ENCODE measurements at regions not wholly inside any gene's neighbourhood (a gene's known extent, or its start where the extent isn't known, plus 50 kb on each side); places are given as distances from the start of the nearest gene placed in this dataset.

GRCh38 chr10:8128511-8128910, 74.0 kb downstream of the GATA3 start:
- TF ChIP-seq, protein P1, sequence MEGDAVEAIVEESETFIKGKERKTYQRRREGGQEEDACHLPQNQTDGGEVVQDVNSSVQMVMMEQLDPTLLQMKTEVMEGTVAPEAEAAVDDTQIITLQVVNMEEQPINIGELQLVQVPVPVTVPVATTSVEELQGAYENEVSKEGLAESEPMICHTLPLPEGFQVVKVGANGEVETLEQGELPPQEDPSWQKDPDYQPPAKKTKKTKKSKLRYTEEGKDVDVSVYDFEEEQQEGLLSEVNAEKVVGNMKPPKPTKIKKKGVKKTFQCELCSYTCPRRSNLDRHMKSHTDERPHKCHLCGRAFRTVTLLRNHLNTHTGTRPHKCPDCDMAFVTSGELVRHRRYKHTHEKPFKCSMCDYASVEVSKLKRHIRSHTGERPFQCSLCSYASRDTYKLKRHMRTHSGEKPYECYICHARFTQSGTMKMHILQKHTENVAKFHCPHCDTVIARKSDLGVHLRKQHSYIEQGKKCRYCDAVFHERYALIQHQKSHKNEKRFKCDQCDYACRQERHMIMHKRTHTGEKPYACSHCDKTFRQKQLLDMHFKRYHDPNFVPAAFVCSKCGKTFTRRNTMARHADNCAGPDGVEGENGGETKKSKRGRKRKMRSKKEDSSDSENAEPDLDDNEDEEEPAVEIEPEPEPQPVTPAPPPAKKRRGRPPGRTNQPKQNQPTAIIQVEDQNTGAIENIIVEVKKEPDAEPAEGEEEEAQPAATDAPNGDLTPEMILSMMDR (IDR thresholded peaks at IDR 0.05; ENCODE audit: insufficient read depth, low read depth, low read length) = no peak
- no peak for DNase-seq (ENCODE audit: low read depth)
- no peak overlapping the region for H3K4me3 ChIP-seq (ENCODE audit: low read depth, low read length)

GRCh38 chr10:8129438-8129837, 75.0 kb downstream of the GATA3 start:
- no peak for DNase-seq (ENCODE audit: low read depth)
- TF ChIP-seq, protein P1 (IDR thresholded peaks at IDR 0.05; ENCODE audit: insufficient read depth, low read depth, low read length) = no peak
- no peak overlapping the region for H3K4me3 ChIP-seq (ENCODE audit: low read depth, low read length)

DNA sequence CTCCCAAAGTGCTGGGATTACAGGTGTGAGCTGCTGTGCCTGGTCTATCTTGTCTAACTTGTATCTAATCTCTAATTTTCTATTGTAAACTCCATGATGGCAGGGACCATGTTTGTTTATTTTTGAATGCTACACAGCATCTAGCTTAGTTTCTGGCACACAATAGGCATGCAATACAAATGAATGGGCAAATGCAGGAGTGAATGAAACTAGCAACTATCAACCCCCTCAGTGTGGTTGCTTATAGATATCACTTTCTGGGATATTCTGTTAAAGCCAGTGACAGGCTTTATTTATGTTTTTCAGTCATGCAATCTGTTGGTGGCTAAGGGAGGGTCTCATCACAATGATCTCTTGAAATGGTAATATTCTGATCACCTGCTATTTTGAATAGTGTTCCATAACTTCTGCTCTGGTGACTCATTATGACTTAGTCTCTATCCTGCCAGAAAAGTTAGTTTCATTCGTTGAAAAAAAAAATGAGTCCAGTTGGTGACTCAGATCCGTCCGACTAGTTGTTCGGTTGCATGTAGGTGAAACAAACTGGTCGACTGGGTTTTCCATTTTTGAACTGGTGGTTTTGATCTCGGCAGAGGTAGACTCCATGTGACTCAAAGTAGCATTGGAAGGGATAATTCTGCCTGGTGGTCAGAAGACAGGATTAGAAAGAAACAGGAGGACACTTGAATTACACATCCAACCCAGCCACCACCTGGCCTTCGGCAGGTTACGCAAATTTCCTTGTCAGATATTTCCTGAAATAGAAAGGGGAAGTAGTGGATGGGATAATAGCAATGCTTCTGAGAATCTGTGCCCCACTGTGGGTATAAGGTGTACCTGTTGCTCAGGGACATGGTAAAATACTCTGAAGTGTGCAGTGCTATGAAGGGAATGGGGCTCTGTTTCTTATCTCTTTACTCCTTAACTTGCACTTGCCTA, 76.8 kb downstream of the GATA3 start:
- TF ChIP-seq, protein P1 (IDR thresholded peaks at IDR 0.05; ENCODE audit: insufficient read depth, low read depth, low read length) = no peak
- no peak overlapping the region for H3K4me3 ChIP-seq (ENCODE audit: low read depth, low read length)
- DNase-seq (ENCODE audit: low read depth) = no peak

- TF ChIP-seq, protein P1 (IDR thresholded peaks at IDR 0.05; ENCODE audit: insufficient read depth, low read depth, low read length) = no peak
- no peak for DNase-seq (ENCODE audit: low read depth)
- H3K4me3 ChIP-seq (ENCODE audit: low read depth, low read length) = no peak overlapping the region
Observed at GRCh38 chr10:8133146-8133545, 78.7 kb downstream of the GATA3 start.

DNA sequence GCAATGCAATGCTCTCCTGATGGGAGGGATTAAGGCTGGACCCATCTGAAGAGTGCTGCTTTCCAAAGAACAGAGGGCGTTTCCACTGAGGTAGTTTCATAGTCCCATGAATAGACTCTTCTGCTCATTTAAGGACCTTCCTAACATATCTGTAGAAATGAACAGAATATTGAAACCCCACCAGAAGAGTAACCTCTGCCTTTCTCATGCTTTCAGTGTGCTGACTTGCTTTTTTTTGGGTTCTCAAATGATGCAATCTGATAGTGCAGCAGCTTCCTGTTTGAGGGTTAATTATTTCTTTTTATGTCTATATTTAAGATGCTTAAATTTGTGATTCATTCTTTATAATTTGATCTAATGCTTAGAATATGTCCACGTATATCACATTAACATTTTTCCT, 82.2 kb downstream of the GATA3 start:
- DNase-seq (ENCODE audit: low read depth) = no peak
- TF ChIP-seq, protein P1 (IDR thresholded peaks at IDR 0.05; ENCODE audit: insufficient read depth, low read depth, low read length) = no peak
- no peak overlapping the region for H3K4me3 ChIP-seq (ENCODE audit: low read depth, low read length)

- DNase-seq (ENCODE audit: low read depth) = no peak
- no peak overlapping the region for H3K4me3 ChIP-seq (ENCODE audit: low read depth, low read length)
- TF ChIP-seq, protein P1 (IDR thresholded peaks at IDR 0.05; ENCODE audit: insufficient read depth, low read depth, low read length) = no peak
Observed at GRCh38 chr10:8137272-8137681, 82.8 kb downstream of the GATA3 start.
